ENCODE measurements at regions not wholly inside any gene's neighbourhood (a gene's known extent, or its start where the extent isn't known, plus 50 kb on each side); places are given as distances from the start of the nearest gene placed in this dataset.
"Not testable (repeated sequence)": the region's sequence is repeated elsewhere in the genome, so short reads cannot be mapped to it uniquely, and the experiment has no call there.

DNA sequence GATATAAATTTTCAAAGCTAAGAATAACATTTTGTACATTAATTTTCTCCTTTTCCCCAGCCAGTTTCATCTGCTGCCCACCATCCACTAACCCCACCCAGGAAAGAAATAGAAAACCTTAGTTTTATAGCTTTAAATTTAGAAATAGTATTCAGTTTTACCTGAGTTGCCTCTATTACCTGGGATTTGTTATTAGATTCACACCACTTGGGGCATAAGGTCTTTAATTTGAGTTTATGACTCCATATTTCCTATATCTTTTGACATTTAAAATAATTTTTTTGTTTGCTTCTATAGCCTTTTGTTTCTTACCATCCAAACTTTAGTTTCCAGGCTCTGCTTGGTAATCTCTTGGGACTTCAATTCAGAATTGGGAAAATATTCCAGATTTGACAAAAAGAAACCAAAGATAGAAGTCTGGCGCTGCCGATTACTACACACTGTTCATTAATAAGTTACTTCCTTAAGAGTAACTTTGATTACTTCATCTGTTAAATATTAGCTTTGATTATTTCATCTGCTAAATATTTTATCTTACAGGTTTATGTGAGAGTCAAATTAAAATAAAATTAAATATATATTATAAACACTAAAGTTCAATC is 485.5 kb upstream of the FOXG1 start:
- intact Hi-C loops (cut with DNase I): no loop called here
- DNase-seq (ENCODE audit: missing footprints): no peak
- ATAC-seq: no peak

GRCh38 chr14:28284546-28285300 is 481.9 kb upstream of the FOXG1 start:
- intact Hi-C loops (cut with DNase I): no loop called here
- DNase-seq (ENCODE audit: missing footprints): no peak
- no peak for ATAC-seq

DNA sequence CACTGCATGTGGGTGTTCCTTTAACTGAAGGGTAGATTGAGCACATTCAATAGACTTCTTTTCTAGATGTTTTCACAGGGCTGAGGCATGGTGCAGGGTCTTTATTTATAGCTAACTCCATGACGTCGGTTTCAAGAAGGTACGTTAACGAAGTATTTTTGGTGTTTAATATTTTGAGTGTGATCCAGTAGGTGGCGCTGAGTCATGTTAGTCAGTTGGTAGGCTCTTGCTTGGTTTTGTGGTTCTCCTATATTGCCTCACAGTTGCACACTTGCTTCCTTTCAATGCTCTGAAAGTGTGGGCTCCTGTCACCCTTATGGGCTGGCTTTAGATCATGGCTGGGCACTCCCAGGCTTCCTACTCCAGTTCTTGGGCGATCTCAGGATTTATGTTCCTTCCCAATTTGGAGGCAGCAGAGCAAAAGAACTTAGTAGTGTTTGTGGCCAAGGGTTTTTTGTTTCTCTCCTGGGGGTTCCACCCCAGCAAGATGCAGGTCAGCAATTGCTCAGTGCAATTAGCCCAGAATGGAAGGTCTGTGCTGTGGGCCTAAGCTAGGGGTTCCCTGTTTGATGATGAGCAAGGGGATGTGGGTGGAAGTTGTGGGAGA is 471.6 kb upstream of the FOXG1 start:
- DNase-seq (ENCODE audit: missing footprints): no peak
- intact Hi-C loops (cut with DNase I): no loop called here

DNA sequence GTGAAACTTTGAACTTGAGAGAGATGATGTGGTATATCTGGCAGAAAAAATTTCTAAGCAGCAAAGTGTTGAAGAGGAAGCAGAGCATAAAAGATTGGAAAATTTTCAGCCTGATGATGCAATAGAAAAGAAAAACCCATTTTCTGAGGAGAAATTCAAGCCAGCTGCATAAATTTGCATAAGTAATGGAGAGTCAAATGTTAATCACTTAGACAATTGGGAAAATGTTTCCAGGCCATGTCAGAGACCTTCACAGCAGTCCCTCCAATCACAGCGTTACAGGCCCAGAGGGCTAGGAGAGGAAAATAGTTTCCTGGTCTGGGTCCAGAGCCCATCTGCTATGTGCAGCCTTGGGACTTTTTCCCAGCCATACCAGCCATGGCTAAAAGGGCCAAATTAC is 469.0 kb upstream of the FOXG1 start:
- no peak for DNase-seq (ENCODE audit: missing footprints)
- no peak for ATAC-seq
- intact Hi-C loops (cut with DNase I): no loop called here

More for the DNA sequence above, 471.6 kb upstream of the FOXG1 start:
- ATAC-seq: no peak

GRCh38 chr14:28298156-28298555 is 468.4 kb upstream of the FOXG1 start:
- no peak for ATAC-seq
- no peak for DNase-seq (ENCODE audit: missing footprints)
- intact Hi-C loops (cut with DNase I): no loop called here

DNA sequence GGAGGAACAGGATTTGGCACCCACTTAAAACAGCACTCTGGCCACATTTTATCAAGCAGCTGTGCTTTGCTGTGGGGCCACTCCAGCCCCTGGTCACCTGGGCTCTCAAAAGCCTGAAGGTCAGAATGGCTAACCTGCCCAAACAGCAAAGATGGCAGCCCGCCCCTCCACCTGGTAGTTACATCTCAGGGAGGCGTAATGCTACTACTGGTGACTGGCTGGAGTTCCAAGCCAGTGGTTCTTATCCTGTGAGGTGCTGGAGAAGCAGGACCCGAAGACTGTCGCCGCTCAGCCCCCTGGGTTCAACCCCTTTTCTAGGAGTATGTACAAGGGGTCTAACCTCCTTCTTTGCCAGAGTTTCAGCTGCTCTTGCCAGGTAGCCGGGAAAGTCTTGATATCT is 467.4 kb upstream of the FOXG1 start:
- ATAC-seq (no peak), DNase-seq (ENCODE audit: missing footprints) (no peak)
- intact Hi-C loops (cut with DNase I): no loop called here

DNA sequence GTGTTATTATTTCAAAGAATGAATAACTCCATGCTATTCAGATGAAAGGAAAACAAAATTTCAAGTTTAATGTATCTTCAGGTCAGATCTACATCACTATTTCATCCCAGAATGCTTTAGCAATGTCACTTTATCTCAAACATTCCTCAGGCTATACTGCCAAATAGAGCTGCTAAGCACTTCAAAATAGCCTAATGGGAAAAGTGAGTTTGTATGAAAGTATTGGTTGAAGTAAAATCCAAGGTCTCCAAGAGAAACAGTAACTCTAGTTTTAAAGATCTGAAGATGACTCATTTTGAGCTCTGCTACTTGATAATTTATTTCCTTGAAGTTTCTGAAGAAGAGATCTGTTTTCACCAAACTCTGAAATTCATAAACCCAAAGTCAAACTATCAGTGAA is 466.2 kb upstream of the FOXG1 start:
- DNase-seq (ENCODE audit: missing footprints) (no peak), ATAC-seq (no peak)
- intact Hi-C loops (cut with DNase I): no loop called here

- intact Hi-C loops (cut with DNase I): no loop called here
- no peak for ATAC-seq
- no peak for DNase-seq (ENCODE audit: missing footprints)
Measured at GRCh38 chr14:28301179-28301578, 465.4 kb upstream of the FOXG1 start.

- ATAC-seq (no peak), DNase-seq (ENCODE audit: missing footprints) (no peak)
- intact Hi-C loops (cut with DNase I): no loop called here
Measured at GRCh38 chr14:28303248-28303647, 463.3 kb upstream of the FOXG1 start.

GRCh38 chr14:28305938-28306337 is 460.6 kb upstream of the FOXG1 start:
- no peak for ATAC-seq
- intact Hi-C loops (cut with DNase I): no loop called here
- DNase-seq (ENCODE audit: missing footprints): no peak

- no peak for DNase-seq (ENCODE audit: missing footprints)
- intact Hi-C loops (cut with DNase I): no loop called here
- ATAC-seq: no peak
Measured at GRCh38 chr14:28307506-28307905, 459.1 kb upstream of the FOXG1 start.

GRCh38 chr14:28308734-28309133 is 457.9 kb upstream of the FOXG1 start:
- ATAC-seq (no peak), DNase-seq (ENCODE audit: missing footprints) (no peak)
- intact Hi-C loops (cut with DNase I): no loop called here

DNA sequence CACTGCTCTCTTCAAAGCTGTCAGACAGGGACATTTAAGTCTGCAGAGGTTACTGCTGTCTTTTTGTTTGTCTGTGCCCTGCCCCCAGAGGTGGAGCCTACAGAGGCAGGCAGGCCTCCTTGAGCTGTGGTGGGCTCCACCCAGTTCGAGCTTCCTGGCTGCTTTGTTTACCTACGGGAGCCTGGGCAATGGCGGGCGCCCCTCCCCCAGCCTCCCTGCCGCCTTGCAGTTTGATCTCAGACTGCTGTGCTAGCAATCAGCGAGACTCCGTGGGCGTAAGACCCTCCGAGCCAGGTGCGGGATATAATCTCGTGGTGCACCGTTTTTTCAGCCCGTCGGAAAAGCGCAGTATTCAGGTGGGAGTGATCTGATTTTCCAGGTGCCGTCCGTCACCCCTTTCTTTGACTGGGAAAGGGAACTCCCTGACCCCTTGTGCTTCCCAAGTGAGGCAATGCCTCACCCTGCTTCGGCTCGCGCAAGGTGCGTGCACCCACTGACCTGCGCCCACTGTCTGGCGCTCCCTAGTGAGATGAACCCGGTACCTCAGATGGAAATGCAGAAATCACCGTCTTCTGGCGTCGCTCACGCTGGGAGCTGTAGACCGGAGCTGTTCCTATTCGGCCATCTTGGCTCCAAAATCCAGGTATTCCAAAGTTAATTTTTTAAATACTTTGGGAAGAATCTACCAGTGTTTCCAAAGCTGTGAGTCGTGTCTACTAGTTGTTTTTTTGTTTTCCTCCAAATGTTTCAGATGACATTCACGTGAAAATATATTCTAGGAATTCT is 448.5 kb upstream of the FOXG1 start:
- ATAC-seq; intact Hi-C loops (cut with DNase I); DNase-seq (ENCODE audit: missing footprints): not testable (repeated sequence)

DNA sequence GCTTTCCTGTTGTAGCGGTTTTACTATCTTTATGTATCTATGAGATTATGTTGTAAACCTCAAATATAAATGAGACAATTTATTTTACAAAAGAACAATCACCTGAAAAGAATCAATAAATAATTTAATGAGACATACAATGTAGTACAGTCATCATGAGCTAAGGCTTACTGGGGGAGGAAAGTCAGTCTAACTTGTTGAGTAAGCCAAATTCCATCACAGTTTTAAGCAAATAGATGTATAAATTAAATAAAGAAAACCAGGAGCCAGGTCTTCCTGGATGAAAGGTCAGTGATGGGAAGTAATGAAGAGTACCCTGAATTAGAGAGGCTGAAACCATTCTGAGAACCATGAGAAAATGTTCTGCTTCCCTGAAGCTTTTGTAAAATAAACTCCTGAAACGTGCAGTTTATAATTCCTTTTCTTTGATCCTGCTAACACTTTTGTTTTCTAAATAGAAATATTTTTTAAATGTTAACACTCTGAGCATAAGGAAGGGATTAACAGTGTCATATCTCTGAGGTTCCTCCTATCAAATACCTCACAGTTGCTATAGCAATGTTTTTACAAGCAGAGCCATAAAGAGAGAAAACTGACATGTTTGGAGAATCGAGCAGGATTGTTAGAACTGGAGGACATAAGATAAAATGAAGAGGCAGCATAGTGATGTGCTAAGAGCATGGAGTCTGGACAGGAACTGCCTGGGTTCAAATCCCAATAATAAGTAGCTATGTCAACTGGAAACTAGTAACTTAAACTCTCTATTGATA is 444.9 kb upstream of the FOXG1 start:
- DNase-seq (ENCODE audit: missing footprints): no peak
- no peak for ATAC-seq
- intact Hi-C loops (cut with DNase I): no loop called here

GRCh38 chr14:28323366-28323765 is 443.2 kb upstream of the FOXG1 start:
- no peak for ATAC-seq
- no peak for DNase-seq (ENCODE audit: missing footprints)
- intact Hi-C loops (cut with DNase I): no loop called here

GRCh38 chr14:28323951-28324741 is 442.4 kb upstream of the FOXG1 start:
- intact Hi-C loops (cut with DNase I): no loop called here
- no peak for ATAC-seq

GRCh38 chr14:28340816-28341215 is 425.8 kb upstream of the FOXG1 start:
- DNase-seq (ENCODE audit: missing footprints) (no peak), ATAC-seq (no peak)
- intact Hi-C loops (cut with DNase I): no loop called here

More at GRCh38 chr14:28323951-28324741, 442.4 kb upstream of the FOXG1 start:
- no peak for DNase-seq (ENCODE audit: missing footprints)

- ATAC-seq (no peak), DNase-seq (ENCODE audit: missing footprints) (no peak)
- intact Hi-C loops (cut with DNase I): no loop called here
Measured at GRCh38 chr14:28344381-28344780, 422.2 kb upstream of the FOXG1 start.
